HFFc6 (cell line): ENCODE measurements at regions not wholly inside any gene's neighbourhood (a gene's known extent, or its start where the extent isn't known, plus 50 kb on each side); places are given as distances from the start of the nearest gene placed in this dataset.
"Not testable (repeated sequence)": the region's sequence is repeated elsewhere in the genome, so short reads cannot be mapped to it uniquely, and the experiment has no call there.

Source experiments
- DNase-seq: peaks from one replicate; pipeline ENCODE4 v3.0.0-alpha.2; 2018
- H3K27ac Mint-ChIP-seq: 2 replicates; pipeline ENCODE4 v1.8.0; 2020; ENCODE audit warnings: mild to moderate bottlenecking, mixed read lengths
- H3K27me3 Mint-ChIP-seq: 2 replicates; pipeline ENCODE4 v1.8.0; 2021; ENCODE audit warnings: mild to moderate bottlenecking, moderate library complexity, mixed read lengths; ENCODE audit not compliant: insufficient read depth
- H3K36me3 Mint-ChIP-seq: 2 replicates; pipeline ENCODE4 v1.8.0; 2021; ENCODE audit warnings: low read depth, mixed read lengths
- H3K4me1 Mint-ChIP-seq: 2 replicates; pipeline ENCODE4 v1.8.0; 2020; ENCODE audit warnings: low read depth, mixed read lengths
- H3K4me3 Mint-ChIP-seq: 2 replicates; pipeline ENCODE4 v1.8.0; 2020; ENCODE audit warnings: mild to moderate bottlenecking, moderate library complexity, mixed read lengths
- H3K9me3 Mint-ChIP-seq: 2 replicates; pipeline ENCODE4 v1.8.0; 2020; ENCODE audit warnings: mild to moderate bottlenecking, mixed read lengths
- TF ChIP-seq, protein P1 (sequence below): fragments of 200-600 bp; sonication (generic); IDR thresholded peaks from 2 replicates; pipeline ENCODE4 v1.5.0; 2021; ENCODE audit warnings: antibody characterized with exemption, mild to moderate bottlenecking

DNA sequence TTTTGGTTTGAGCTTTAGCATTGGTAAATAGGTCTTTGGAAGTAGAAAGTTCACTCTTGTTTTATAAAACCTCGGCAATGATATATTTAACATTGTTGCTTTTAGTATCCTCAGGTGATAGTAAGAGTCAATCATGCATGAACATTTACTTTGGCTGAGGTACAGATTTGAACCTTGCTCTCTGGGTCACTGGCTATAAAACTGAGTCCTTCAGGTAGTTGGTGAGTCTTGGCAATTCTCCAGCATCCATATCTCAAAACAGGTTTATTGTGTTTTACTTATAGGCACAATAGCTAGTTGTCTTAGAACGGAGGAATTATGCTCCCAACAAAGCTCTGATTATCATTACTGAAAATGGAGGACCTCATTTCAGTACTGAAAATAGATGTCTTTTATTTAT, 75.1 kb downstream of the MAT2B start:
- no peak overlapping the region for H3K4me3 Mint-ChIP-seq
- H3K27me3 Mint-ChIP-seq = no peaks in the 10 kb centered on the region
- no peaks in the 10 kb centered on the region for H3K9me3 Mint-ChIP-seq
- no peak overlapping the region for H3K27ac Mint-ChIP-seq
- TF ChIP-seq, protein P1, sequence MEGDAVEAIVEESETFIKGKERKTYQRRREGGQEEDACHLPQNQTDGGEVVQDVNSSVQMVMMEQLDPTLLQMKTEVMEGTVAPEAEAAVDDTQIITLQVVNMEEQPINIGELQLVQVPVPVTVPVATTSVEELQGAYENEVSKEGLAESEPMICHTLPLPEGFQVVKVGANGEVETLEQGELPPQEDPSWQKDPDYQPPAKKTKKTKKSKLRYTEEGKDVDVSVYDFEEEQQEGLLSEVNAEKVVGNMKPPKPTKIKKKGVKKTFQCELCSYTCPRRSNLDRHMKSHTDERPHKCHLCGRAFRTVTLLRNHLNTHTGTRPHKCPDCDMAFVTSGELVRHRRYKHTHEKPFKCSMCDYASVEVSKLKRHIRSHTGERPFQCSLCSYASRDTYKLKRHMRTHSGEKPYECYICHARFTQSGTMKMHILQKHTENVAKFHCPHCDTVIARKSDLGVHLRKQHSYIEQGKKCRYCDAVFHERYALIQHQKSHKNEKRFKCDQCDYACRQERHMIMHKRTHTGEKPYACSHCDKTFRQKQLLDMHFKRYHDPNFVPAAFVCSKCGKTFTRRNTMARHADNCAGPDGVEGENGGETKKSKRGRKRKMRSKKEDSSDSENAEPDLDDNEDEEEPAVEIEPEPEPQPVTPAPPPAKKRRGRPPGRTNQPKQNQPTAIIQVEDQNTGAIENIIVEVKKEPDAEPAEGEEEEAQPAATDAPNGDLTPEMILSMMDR = no peak
- no peaks in the 10 kb centered on the region for H3K36me3 Mint-ChIP-seq
- H3K4me1 Mint-ChIP-seq = peaks cover 19% of the 10 kb centered on the region
- no peak for DNase-seq

DNA sequence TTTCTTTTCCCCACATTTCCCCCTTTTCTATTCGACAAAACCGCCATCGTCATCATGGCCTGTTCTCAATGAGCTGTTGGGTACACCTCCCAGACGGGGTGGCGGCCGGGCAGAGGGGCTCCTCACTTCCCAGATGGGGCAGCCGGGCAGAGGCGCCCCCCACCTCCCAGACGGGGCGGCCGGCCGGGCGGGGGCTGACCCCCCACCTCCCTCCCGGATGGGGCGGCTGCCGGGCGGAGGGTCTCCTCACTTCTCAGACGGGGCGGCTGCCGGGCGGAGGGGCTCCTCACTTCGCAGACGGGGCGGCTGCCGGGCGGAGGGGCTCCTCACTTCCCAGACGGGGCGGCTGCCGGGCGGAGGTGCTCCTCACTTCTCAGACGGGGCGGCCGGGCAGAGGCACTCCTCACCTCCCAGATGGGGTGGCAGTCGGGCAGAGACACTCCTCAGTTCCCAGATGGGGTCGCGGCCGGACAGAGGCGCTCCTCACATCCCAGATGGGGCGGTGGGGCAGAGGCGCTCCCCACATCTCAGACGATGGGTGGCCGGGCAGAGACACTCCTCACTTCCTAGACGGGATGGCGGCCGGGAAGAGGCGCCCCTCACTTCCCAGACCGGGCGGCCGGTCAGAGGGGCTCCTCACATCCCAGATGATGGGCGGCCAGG, 78.2 kb downstream of the MAT2B start:
- not testable (repeated sequence) for DNase-seq, H3K36me3 Mint-ChIP-seq, H3K9me3 Mint-ChIP-seq, H3K4me3 Mint-ChIP-seq, H3K27me3 Mint-ChIP-seq, H3K27ac Mint-ChIP-seq
- H3K4me1 Mint-ChIP-seq = peaks cover 30% of the 10 kb centered on the region

DNA sequence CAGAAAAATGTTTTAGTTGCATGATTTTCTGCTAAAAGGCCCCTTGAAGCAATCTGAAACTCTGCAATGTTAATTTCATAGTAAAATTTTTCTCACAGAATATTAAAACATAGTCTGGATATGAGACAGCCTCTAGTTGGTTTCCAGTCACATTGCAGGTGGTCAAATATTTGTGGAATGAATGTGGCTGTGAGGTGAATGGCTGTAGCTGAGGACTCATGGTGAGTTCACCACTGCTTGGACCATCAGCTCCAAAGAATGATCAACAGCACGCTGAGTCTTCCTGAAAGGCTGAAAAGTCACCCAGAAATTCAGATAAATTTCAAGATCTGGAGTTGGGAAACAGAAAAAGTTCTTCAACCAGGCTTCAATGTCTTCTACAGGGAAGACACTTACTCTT, 79.8 kb downstream of the MAT2B start:
- TF ChIP-seq, protein P1 = no peak
- H3K27me3 Mint-ChIP-seq = no peaks in the 10 kb centered on the region
- H3K9me3 Mint-ChIP-seq = no peaks in the 10 kb centered on the region
- peak; percentile 62 for DNase-seq
- H3K4me1 Mint-ChIP-seq = peaks cover 30% of the 10 kb centered on the region
- H3K4me3 Mint-ChIP-seq = 0 out of 2 replicates have a peak overlapping the region, but pooled peaks have one; percentile 30
- no peaks in the 10 kb centered on the region for H3K36me3 Mint-ChIP-seq
- H3K27ac Mint-ChIP-seq = peak overlapping the region; percentile 60

DNA sequence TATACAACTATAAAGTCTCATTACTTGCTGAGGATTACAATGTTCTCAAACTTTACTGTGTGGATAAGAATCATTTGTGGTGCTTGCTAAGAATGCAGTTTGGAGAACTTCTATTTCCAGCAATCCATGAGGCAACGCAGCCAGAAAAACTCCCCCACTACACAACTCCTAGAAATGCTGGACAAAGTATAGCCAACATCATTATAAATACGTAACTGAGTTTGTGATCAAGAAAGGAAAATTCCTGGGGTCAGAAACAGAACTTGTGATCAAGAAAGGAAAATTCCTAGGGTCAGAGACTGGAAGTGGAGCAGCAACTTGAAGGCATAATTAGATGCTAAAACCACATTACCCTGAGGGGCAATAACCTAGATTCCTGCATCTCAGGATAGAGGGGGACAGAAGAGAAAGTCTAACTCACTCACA, 81.1 kb downstream of the MAT2B start:
- Mint-ChIP-seq H3K27me3 (no peaks in the 10 kb centered on the region), H3K4me1 (peaks cover 30% of the 10 kb centered on the region), H3K4me3 (peak overlapping the region; percentile 35), H3K27ac (no peak overlapping the region), H3K36me3 (no peaks in the 10 kb centered on the region), H3K9me3 (no peaks in the 10 kb centered on the region)
- TF ChIP-seq, protein P1 = no peak
- DNase-seq = peak; percentile 8

DNA sequence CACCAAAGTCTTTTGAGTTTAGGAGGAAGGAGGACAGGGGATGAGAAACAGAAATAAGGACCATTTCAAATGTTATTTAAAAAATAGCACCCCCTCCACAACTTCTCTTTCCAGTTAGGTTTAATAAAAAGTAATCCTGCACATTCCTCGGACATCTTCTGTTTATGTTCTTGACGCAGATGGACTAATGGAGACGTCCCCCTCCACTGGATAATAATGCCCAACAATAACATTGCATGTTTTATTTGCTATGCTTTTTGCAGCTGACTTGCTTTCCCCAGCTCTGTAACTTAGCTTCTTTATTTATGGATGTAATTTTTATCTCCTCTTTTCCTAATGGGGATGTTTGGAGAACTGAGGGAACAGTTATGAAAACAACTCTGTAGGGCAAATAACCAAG, 89.5 kb downstream of the MAT2B start:
- H3K9me3 Mint-ChIP-seq = no peaks in the 10 kb centered on the region
- no peaks in the 10 kb centered on the region for H3K4me1 Mint-ChIP-seq
- DNase-seq = no peak
- TF ChIP-seq, protein P1 = no peak
- no peak overlapping the region for H3K4me3 Mint-ChIP-seq
- H3K27me3 Mint-ChIP-seq = peaks cover 6% of the 10 kb centered on the region; the same call in 1 of the 2 replicates
- H3K27ac Mint-ChIP-seq = no peak overlapping the region
- H3K36me3 Mint-ChIP-seq = no peaks in the 10 kb centered on the region

DNA sequence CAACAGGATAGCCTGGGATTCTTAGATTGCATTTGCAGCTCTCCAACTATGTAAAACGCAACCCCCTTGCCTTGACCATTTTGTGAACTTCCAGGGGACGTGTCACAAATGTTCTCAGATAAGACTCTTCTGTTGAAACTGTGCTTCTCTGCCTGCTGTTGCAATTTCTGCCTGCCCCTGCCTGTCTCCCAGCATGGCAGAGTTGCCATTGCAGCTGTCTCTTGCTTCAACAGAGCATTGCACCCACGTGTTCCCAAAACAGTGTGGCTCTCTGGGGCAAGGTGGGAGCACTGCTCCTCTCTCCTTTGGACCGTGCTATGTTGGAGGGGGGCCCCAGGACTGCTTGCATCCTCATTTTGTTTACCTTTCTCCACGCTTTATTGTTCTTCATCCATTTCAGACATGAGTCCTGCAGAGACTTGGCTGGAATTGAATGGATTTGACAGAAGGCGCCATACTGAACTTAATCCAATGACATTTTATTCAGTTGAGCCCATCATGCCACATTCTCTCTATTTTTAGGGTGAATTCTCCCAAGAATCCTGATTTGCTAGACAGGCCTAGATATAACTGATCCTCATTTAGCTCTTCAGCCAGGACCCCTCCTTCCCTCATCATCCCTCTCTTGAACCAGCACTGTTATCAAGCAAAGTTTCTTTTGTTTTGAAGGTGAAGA, 90.7 kb downstream of the MAT2B start:
- no peak for DNase-seq

More for the DNA sequence above, 90.7 kb downstream of the MAT2B start:
- TF ChIP-seq, protein P1 = no peak
- Mint-ChIP-seq H3K4me1 (no peaks in the 10 kb centered on the region), H3K36me3 (no peaks in the 10 kb centered on the region), H3K27ac (no peak overlapping the region), H3K27me3 (peaks cover 12% of the 10 kb centered on the region), H3K4me3 (no peak overlapping the region), H3K9me3 (no peaks in the 10 kb centered on the region)
